HEK293 (cell line): ENCODE measurements at regions not wholly inside any gene's neighbourhood (a gene's known extent, or its start where the extent isn't known, plus 50 kb on each side); places are given as distances from the start of the nearest gene placed in this dataset.

Experiments
- CTCF ChIA-PET: fragments of 350-600 bp; formaldehyde crosslinking; extraction: SDS; loops from one replicate; lab custom pipeline; 2021; ENCODE audit warnings: antibody characterized with exemption; lab: Yijun Ruan, JAX
- POLR2A ChIA-PET: fragments of 300-600 bp; formaldehyde crosslinking; extraction: SDS; loops from one replicate; lab custom pipeline; 2020; ENCODE audit warnings: antibody characterized with exemption, inconsistent platforms; lab: Yijun Ruan, JAX
- H3K27ac ChIP-seq: fragments of 200-500 bp; sonication (Bioruptor generic); 2 replicates; pipeline ENCODE4 v1.5.1; 2014; ENCODE audit warnings: low read depth, low read length, control low read depth, inconsistent platforms; ENCODE audit errors: extremely low read depth
- H3K36me3 ChIP-seq, 2 experiments: fragments of 200-500 bp in 1 of 2; sonication (Bioruptor generic) in 1 of 2; 1 replicate in 1 of 2; 2 replicates in 1 of 2; pipeline ENCODE4 v1.5.1; 2014 to 2017; ENCODE audit warnings: inconsistent platforms in 2 of 2, low read length in 2 of 2; ENCODE audit not compliant: control insufficient read depth in 2 of 2, insufficient read depth in 1 of 2
- H3K4me1 ChIP-seq: fragments of 200-500 bp; sonication (Bioruptor generic); 2 replicates; pipeline ENCODE4 v1.5.1; 2014; ENCODE audit warnings: mild to moderate bottlenecking, low read length, inconsistent platforms; ENCODE audit not compliant: control insufficient read depth, insufficient read depth
- H3K4me3 ChIP-seq: 2 replicates; pipeline ENCODE4 v1.5.1; 2011; ENCODE audit warnings: low read depth, mild to moderate bottlenecking, control low read depth, low read length, moderate library complexity
- H3K9me3 ChIP-seq: fragments of 200-500 bp; sonication (Bioruptor generic); 2 replicates; pipeline ENCODE4 v1.5.1; 2014; ENCODE audit warnings: low read depth, low read length, inconsistent platforms; ENCODE audit not compliant: control insufficient read depth, insufficient read depth
- GLIS1 ChIP-seq: fragments of 450-650 bp; formaldehyde crosslinking; IDR thresholded peaks from 2 replicates; pipeline ENCODE4 v1.5.1; 2016; ENCODE audit warnings: missing biosample characterization, missing genetic modification characterization
- HOXD13 ChIP-seq: sonication (generic); formaldehyde crosslinking; IDR thresholded peaks from 2 replicates; pipeline ENCODE4 v1.8.0; 2022; ENCODE audit warnings: missing genetic modification reagents, borderline replicate concordance
- WT1 ChIP-seq: fragments of 450-650 bp; formaldehyde crosslinking; IDR thresholded peaks from 2 replicates; pipeline ENCODE4 v1.5.1; 2016; ENCODE audit warnings: missing biosample characterization, missing genetic modification characterization
- ZBTB17 ChIP-seq: fragments of 450-650 bp; formaldehyde crosslinking; IDR thresholded peaks from 2 replicates; pipeline ENCODE4 v1.5.1; 2016; ENCODE audit warnings: missing biosample characterization, missing genetic modification characterization
- ZBTB48 ChIP-seq: fragments of 450-650 bp; formaldehyde crosslinking; IDR thresholded peaks from 2 replicates; pipeline ENCODE4 v1.5.1; 2016; ENCODE audit warnings: missing biosample characterization, missing genetic modification characterization
- ZBTB6 ChIP-seq: fragments of 450-650 bp; formaldehyde crosslinking; IDR thresholded peaks from 2 replicates; pipeline ENCODE4 v1.5.1; 2017; ENCODE audit warnings: missing biosample characterization, missing genetic modification characterization
- ZFP37 ChIP-seq: fragments of 450-650 bp; formaldehyde crosslinking; IDR thresholded peaks from 2 replicates; pipeline ENCODE4 v1.5.1; 2016; ENCODE audit warnings: missing biosample characterization, missing genetic modification characterization
- ZNF16 ChIP-seq: fragments of 450-650 bp; formaldehyde crosslinking; IDR thresholded peaks from 2 replicates; pipeline ENCODE4 v1.5.1; 2016; ENCODE audit warnings: low read depth, missing biosample characterization, missing genetic modification characterization
- ZNF174 ChIP-seq: fragments of 450-650 bp; formaldehyde crosslinking; IDR thresholded peaks from 2 replicates; pipeline ENCODE4 v1.5.0; 2017; ENCODE audit warnings: missing biosample characterization, mild to moderate bottlenecking, missing genetic modification characterization
- ZNF391 ChIP-seq: fragments of 450-650 bp; formaldehyde crosslinking; IDR thresholded peaks from 2 replicates; pipeline ENCODE4 v1.5.1; 2016; ENCODE audit warnings: low read depth, missing biosample characterization, missing genetic modification characterization, borderline replicate concordance
- ZNF426 ChIP-seq: fragments of 450-650 bp; formaldehyde crosslinking; IDR thresholded peaks from 2 replicates; pipeline ENCODE4 v1.5.1; 2017; ENCODE audit warnings: missing biosample characterization, missing genetic modification characterization, mild to moderate bottlenecking, inconsistent platforms, moderate library complexity
- ZNF561 ChIP-seq: fragments of 450-650 bp; IDR thresholded peaks from 2 replicates; pipeline ENCODE4 v1.5.1; 2018; ENCODE audit warnings: missing biosample characterization, missing genetic modification characterization, borderline replicate concordance
- ZNF600 ChIP-seq: fragments of 450-650 bp; formaldehyde crosslinking; IDR thresholded peaks from 2 replicates; pipeline ENCODE4 v1.5.1; 2016; ENCODE audit warnings: missing biosample characterization, missing genetic modification characterization
- ZNF660 ChIP-seq: fragments of 450-650 bp; IDR thresholded peaks from 2 replicates; pipeline ENCODE4 v1.5.1; 2018; ENCODE audit warnings: missing biosample characterization, mild to moderate bottlenecking, missing genetic modification characterization
- ZNF837 ChIP-seq: fragments of 450-650 bp; formaldehyde crosslinking; IDR thresholded peaks from 2 replicates; pipeline ENCODE4 v1.5.1; 2016; ENCODE audit warnings: missing biosample characterization, missing genetic modification characterization
- TF ChIP-seq, protein P1 (sequence below): fragments of 450-650 bp; formaldehyde crosslinking; IDR thresholded peaks from 2 replicates; pipeline ENCODE4 v1.5.1; 2016; ENCODE audit warnings: missing biosample characterization, missing genetic modification characterization
- TF ChIP-seq, protein P2 (sequence below): fragments of 450-650 bp; formaldehyde crosslinking; IDR thresholded peaks from 2 replicates; pipeline ENCODE4 v1.5.1; 2016; ENCODE audit warnings: missing biosample characterization, missing genetic modification characterization, low read depth
- TF ChIP-seq, protein P3 (sequence below): fragments of 450-650 bp; formaldehyde crosslinking; IDR thresholded peaks from 2 replicates; pipeline ENCODE4 v1.5.1; 2016; ENCODE audit warnings: missing biosample characterization, missing genetic modification characterization, borderline replicate concordance
- TF ChIP-seq, protein P4 (sequence below): fragments of 450-650 bp; formaldehyde crosslinking; IDR thresholded peaks from 2 replicates; pipeline ENCODE4 v1.5.1; 2016; ENCODE audit warnings: missing biosample characterization, missing genetic modification characterization

- TF ChIP-seq ZNF426 (tag by site-specific recombination) = no peak
These were observed 256.9 kb downstream of the ERMARD start (continued) for GRCh38 chr6:170008294-170008785.

- TF ChIP-seq ZFP37 (tag by site-specific recombination) (no peak), ZNF561 (tag by site-specific recombination) (no peak), ZBTB6 (tag by site-specific recombination) (no peak), ZBTB48 (tag by site-specific recombination) (no peak), ZNF174 (no peak), ZBTB17 (tag by site-specific recombination) (no peak), ZNF391 (tag by site-specific recombination) (no peak), HOXD13 (CRISPR knock-in tag) (no peak), WT1 (no peak), ZNF16 (tag by site-specific recombination) (no peak), ZNF660 (tag by site-specific recombination) (no peak), ZNF837 (tag by site-specific recombination) (no peak), GLIS1 (tag by site-specific recombination) (no peak), ZNF600 (tag by site-specific recombination) (no peak)
- TF ChIP-seq, protein P1, sequence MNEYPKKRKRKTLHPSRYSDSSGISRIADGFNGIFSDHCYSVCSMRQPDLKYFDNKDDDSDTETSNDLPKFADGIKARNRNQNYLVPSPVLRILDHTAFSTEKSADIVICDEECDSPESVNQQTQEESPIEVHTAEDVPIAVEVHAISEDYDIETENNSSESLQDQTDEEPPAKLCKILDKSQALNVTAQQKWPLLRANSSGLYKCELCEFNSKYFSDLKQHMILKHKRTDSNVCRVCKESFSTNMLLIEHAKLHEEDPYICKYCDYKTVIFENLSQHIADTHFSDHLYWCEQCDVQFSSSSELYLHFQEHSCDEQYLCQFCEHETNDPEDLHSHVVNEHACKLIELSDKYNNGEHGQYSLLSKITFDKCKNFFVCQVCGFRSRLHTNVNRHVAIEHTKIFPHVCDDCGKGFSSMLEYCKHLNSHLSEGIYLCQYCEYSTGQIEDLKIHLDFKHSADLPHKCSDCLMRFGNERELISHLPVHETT (tag by site-specific recombination) = no peak
- TF ChIP-seq, protein P2, sequence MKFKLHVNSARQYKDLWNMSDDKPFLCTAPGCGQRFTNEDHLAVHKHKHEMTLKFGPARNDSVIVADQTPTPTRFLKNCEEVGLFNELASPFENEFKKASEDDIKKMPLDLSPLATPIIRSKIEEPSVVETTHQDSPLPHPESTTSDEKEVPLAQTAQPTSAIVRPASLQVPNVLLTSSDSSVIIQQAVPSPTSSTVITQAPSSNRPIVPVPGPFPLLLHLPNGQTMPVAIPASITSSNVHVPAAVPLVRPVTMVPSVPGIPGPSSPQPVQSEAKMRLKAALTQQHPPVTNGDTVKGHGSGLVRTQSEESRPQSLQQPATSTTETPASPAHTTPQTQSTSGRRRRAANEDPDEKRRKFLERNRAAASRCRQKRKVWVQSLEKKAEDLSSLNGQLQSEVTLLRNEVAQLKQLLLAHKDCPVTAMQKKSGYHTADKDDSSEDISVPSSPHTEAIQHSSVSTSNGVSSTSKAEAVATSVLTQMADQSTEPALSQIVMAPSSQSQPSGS (tag by site-specific recombination) = no peak
- TF ChIP-seq, protein P3, sequence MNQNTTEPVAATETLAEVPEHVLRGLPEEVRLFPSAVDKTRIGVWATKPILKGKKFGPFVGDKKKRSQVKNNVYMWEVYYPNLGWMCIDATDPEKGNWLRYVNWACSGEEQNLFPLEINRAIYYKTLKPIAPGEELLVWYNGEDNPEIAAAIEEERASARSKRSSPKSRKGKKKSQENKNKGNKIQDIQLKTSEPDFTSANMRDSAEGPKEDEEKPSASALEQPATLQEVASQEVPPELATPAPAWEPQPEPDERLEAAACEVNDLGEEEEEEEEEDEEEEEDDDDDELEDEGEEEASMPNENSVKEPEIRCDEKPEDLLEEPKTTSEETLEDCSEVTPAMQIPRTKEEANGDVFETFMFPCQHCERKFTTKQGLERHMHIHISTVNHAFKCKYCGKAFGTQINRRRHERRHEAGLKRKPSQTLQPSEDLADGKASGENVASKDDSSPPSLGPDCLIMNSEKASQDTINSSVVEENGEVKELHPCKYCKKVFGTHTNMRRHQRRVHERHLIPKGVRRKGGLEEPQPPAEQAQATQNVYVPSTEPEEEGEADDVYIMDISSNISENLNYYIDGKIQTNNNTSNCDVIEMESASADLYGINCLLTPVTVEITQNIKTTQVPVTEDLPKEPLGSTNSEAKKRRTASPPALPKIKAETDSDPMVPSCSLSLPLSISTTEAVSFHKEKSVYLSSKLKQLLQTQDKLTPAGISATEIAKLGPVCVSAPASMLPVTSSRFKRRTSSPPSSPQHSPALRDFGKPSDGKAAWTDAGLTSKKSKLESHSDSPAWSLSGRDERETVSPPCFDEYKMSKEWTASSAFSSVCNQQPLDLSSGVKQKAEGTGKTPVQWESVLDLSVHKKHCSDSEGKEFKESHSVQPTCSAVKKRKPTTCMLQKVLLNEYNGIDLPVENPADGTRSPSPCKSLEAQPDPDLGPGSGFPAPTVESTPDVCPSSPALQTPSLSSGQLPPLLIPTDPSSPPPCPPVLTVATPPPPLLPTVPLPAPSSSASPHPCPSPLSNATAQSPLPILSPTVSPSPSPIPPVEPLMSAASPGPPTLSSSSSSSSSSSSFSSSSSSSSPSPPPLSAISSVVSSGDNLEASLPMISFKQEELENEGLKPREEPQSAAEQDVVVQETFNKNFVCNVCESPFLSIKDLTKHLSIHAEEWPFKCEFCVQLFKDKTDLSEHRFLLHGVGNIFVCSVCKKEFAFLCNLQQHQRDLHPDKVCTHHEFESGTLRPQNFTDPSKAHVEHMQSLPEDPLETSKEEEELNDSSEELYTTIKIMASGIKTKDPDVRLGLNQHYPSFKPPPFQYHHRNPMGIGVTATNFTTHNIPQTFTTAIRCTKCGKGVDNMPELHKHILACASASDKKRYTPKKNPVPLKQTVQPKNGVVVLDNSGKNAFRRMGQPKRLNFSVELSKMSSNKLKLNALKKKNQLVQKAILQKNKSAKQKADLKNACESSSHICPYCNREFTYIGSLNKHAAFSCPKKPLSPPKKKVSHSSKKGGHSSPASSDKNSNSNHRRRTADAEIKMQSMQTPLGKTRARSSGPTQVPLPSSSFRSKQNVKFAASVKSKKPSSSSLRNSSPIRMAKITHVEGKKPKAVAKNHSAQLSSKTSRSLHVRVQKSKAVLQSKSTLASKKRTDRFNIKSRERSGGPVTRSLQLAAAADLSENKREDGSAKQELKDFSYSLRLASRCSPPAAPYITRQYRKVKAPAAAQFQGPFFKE (tag by site-specific recombination) = no peak
- TF ChIP-seq, protein P4, sequence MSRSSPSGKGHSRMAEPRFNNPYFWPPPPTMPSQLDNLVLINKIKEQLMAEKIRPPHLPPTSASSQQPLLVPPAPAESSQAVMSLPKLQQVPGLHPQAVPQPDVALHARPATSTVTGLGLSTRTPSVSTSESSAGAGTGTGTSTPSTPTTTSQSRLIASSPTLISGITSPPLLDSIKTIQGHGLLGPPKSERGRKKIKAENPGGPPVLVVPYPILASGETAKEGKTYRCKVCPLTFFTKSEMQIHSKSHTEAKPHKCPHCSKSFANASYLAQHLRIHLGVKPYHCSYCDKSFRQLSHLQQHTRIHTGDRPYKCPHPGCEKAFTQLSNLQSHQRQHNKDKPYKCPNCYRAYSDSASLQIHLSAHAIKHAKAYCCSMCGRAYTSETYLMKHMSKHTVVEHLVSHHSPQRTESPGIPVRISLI (tag by site-specific recombination) = no peak
- ChIA-PET CTCF (interaction anchor here (0.5 kb wide), 1 partner anchor 479 kb away, joined by 3 read pairs; no protein-coding TSS in a partner anchor), POLR2A (interaction anchor here (0.9 kb wide), 1 partner anchor 22 kb away, joined by 4 read pairs; no protein-coding TSS in a partner anchor)
- Histone ChIP-seq H3K9me3 (no peaks in the 10 kb centered on the region), H3K27ac (no peak overlapping the region), H3K4me3 (no peak overlapping the region), H3K36me3 (no peaks in the 10 kb centered on the region), H3K4me1 (no peaks in the 10 kb centered on the region)
These were observed 256.3 kb downstream of the ERMARD start for GRCh38 chr6:170007468-170008293.
